Mesendoderm (in vitro differentiated cells): ENCODE measurements at regions not wholly inside any gene's neighbourhood (a gene's known extent, or its start where the extent isn't known, plus 50 kb on each side); places are given as distances from the start of the nearest gene placed in this dataset.

Experiments
- DNase-seq: peaks from one replicate; pipeline ENCODE4 v3.0.0; 2013
- H2AK5ac ChIP-seq: 2 replicates; pipeline ENCODE4 v1.6.1; 2013; ENCODE audit warnings: low read length, inconsistent platforms
- H2BK120ac ChIP-seq: 2 replicates; pipeline ENCODE4 v1.6.1; 2013; ENCODE audit warnings: low read depth, mild to moderate bottlenecking, low read length, moderate library complexity, mixed read lengths
- H2BK15ac ChIP-seq: replicated peaks from 2 replicates; pipeline ENCODE4 v1.6.1; 2013; ENCODE audit warnings: low read depth, mild to moderate bottlenecking, moderate library complexity
- H2BK5ac ChIP-seq: 2 replicates; pipeline ENCODE4 v1.6.1; 2013; ENCODE audit warnings: low read length, inconsistent platforms
- H3K18ac ChIP-seq: 2 replicates; pipeline ENCODE4 v1.6.1; 2013; ENCODE audit warnings: mild to moderate bottlenecking, low read length, mixed read lengths
- H3K23ac ChIP-seq: one replicate; pipeline ENCODE4 v1.6.1; 2013; ENCODE audit warnings: low read length
- H3K27ac ChIP-seq: 2 replicates; pipeline ENCODE4 v1.5.1; 2013; ENCODE audit warnings: low read depth, mild to moderate bottlenecking, inconsistent platforms, low read length, moderate library complexity
- H3K27me3 ChIP-seq: 2 replicates; pipeline ENCODE4 v1.6.1; 2013; ENCODE audit warnings: low read length, control low read depth, mild to moderate bottlenecking, inconsistent platforms; ENCODE audit not compliant: insufficient read depth, poor library complexity
- H3K36me3 ChIP-seq: 2 replicates; pipeline ENCODE4 v1.6.1; 2013; ENCODE audit warnings: low read length, inconsistent platforms; ENCODE audit not compliant: control insufficient read depth, insufficient read depth
- H3K4ac ChIP-seq: one replicate; pipeline ENCODE4 v1.6.1; 2013; ENCODE audit warnings: low read depth, mild to moderate bottlenecking, low read length, moderate library complexity
- H3K4me1 ChIP-seq: 2 replicates; pipeline ENCODE4 v1.6.1; 2013; ENCODE audit warnings: low read depth, low read length, inconsistent platforms; ENCODE audit not compliant: control insufficient read depth
- H3K4me2 ChIP-seq: 2 replicates; pipeline ENCODE4 v1.6.1; 2013; ENCODE audit warnings: low read length
- H3K4me3 ChIP-seq: 2 replicates; pipeline ENCODE4 v1.5.1; 2013; ENCODE audit warnings: mild to moderate bottlenecking, low read length
- H3K56ac ChIP-seq: one replicate; pipeline ENCODE4 v1.6.1; 2013; ENCODE audit warnings: low read length
- H3K79me1 ChIP-seq: 2 replicates; pipeline ENCODE4 v1.6.1; 2013; ENCODE audit warnings: low read length, inconsistent platforms
- H3K79me2 ChIP-seq: 2 replicates; pipeline ENCODE4 v1.6.1; 2013; ENCODE audit warnings: mild to moderate bottlenecking, low read length; ENCODE audit not compliant: control insufficient read depth, insufficient read depth
- H3K9ac ChIP-seq: 2 replicates; pipeline ENCODE4 v1.6.1; 2013; ENCODE audit warnings: low read length, inconsistent platforms
- H4K5ac ChIP-seq: one replicate; pipeline ENCODE4 v1.6.1; 2013; ENCODE audit warnings: low read length
- H4K8ac ChIP-seq: one replicate; pipeline ENCODE4 v1.6.1; 2013; ENCODE audit warnings: low read depth, mild to moderate bottlenecking, control low read depth, low read length, moderate library complexity
- WGBS: extraction: QIAGEN DNeasy Blood & Tissue Kit; methylation state at CpG from one replicate; pipeline ENCODE4 v1.1.7; 2013; ENCODE audit warnings: low lambda C conversion rate, missing lambda C conversion rate; ENCODE audit not compliant: insufficient coverage; ENCODE audit errors: extremely low coverage; 5-methylcytosine and 5-hydroxymethylcytosine counted together

GRCh38 chr5:125659316-125660023, 763.7 kb upstream of the GRAMD2B start:
- Histone ChIP-seq H2BK120ac (no peak overlapping the region), H3K4me1 (peaks cover 1% of the 10 kb centered on the region), H3K79me2 (no peaks in the 10 kb centered on the region), H4K8ac (no peak overlapping the region), H3K27ac (no peak overlapping the region), H3K27me3 (no peaks in the 10 kb centered on the region), H3K23ac (no peak overlapping the region), H3K56ac (no peak overlapping the region), H4K5ac (no peak overlapping the region), H2BK15ac (no peak overlapping the region), H3K79me1 (no peaks in the 10 kb centered on the region), H2BK5ac (no peak overlapping the region), H3K4me3 (no peak overlapping the region), H3K18ac (no peak overlapping the region), H2AK5ac (no peak overlapping the region), H3K9ac (no peak overlapping the region), H3K36me3 (no peaks in the 10 kb centered on the region), H3K4me2 (no peak overlapping the region), H3K4ac (no peak overlapping the region)
- peak; percentile 62 for DNase-seq
- no CpG with 5 or more reads among the region's 2 CpGs for WGBS

- Histone ChIP-seq H4K5ac (no peak overlapping the region), H3K36me3 (no peaks in the 10 kb centered on the region), H3K4ac (no peak overlapping the region), H3K4me2 (no peak overlapping the region), H2BK120ac (peak overlapping the region; percentile 61), H2BK15ac (peak overlapping the region; percentile 57), H3K79me1 (no peaks in the 10 kb centered on the region), H3K18ac (peak overlapping the region; percentile 44), H3K4me1 (peaks cover 1% of the 10 kb centered on the region), H3K79me2 (no peaks in the 10 kb centered on the region), H3K56ac (peak overlapping the region; percentile 36), H4K8ac (peak overlapping the region; percentile 40), H3K9ac (no peak overlapping the region), H3K27me3 (no peaks in the 10 kb centered on the region), H3K23ac (no peak overlapping the region), H2BK5ac (no peak overlapping the region), H3K4me3 (no peak overlapping the region), H2AK5ac (no peak overlapping the region), H3K27ac (no peak overlapping the region)
- DNase-seq: peak; percentile 50
- WGBS: no CpG with 5 or more reads among the region's 1 CpG
These were observed 762.8 kb upstream of the GRAMD2B start for GRCh38 chr5:125660231-125660895.

- no CpG with 5 or more reads among the region's 1 CpG for WGBS
These were observed 761.6 kb upstream of the GRAMD2B start for GRCh38 chr5:125661584-125661983.

GRCh38 chr5:125668884-125669283, 754.3 kb upstream of the GRAMD2B start:
- Histone ChIP-seq H3K9ac (no peak overlapping the region), H4K5ac (no peak overlapping the region), H3K56ac (peak overlapping the region; percentile 47), H3K4me1 (peaks cover 4% of the 10 kb centered on the region), H3K36me3 (no peaks in the 10 kb centered on the region), H3K4me2 (no peak overlapping the region), H3K79me2 (no peaks in the 10 kb centered on the region), H3K4ac (no peak overlapping the region), H3K18ac (no peak overlapping the region), H2AK5ac (no peak overlapping the region), H3K4me3 (no peak overlapping the region), H2BK5ac (no peak overlapping the region), H3K79me1 (no peaks in the 10 kb centered on the region), H2BK15ac (no peak overlapping the region), H3K23ac (no peak overlapping the region), H2BK120ac (no peak overlapping the region), H4K8ac (no peak overlapping the region), H3K27me3 (no peaks in the 10 kb centered on the region), H3K27ac (no peak overlapping the region)
- peak; percentile 99 for DNase-seq

More at GRCh38 chr5:125661584-125661983, 761.6 kb upstream of the GRAMD2B start:
- Histone ChIP-seq H3K18ac (no peak overlapping the region), H3K4me1 (peaks cover 1% of the 10 kb centered on the region), H3K27me3 (no peaks in the 10 kb centered on the region), H3K4me3 (no peak overlapping the region), H3K23ac (no peak overlapping the region), H3K4ac (no peak overlapping the region), H2BK15ac (no peak overlapping the region), H2AK5ac (no peak overlapping the region), H3K9ac (no peak overlapping the region), H3K56ac (no peak overlapping the region), H3K4me2 (no peak overlapping the region), H2BK120ac (no peak overlapping the region), H3K36me3 (no peaks in the 10 kb centered on the region), H2BK5ac (no peak overlapping the region), H3K79me1 (no peaks in the 10 kb centered on the region), H3K27ac (no peak overlapping the region), H3K79me2 (no peaks in the 10 kb centered on the region), H4K8ac (no peak overlapping the region), H4K5ac (no peak overlapping the region)
- DNase-seq: no peak

DNA sequence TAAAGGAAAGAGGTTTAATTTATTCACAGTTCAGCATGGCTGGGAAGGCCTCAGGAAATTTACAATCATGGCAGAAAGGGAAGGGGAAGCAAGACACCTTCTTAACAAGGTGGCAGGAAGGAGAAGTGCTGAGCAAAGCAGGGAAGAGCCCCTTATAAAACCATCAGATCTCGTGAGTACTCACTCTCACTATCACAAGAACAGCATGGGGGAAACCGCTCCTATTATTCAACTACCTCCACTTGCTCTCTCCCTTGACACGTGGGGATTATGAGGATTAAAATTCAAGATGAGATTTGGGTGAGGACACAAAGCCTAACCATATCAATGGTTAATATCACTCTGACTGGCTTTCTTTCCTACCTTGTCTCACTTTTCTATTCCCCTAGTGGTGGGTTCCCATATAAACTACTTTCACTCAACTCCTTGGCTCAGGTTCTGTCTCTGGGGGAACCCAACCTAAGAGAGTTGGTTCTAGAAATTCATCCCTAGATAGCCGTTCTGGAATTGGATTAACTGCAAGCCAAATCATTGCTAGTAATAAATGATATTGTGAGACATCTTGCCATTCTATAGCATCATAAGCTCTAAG, 749.8 kb upstream of the GRAMD2B start:
- H2BK15ac ChIP-seq: no peak overlapping the region
- H4K5ac ChIP-seq: no peak overlapping the region
- WGBS: no CpG with 5 or more reads among the region's 4 CpGs
- no peak overlapping the region for H3K4ac ChIP-seq
- no peak overlapping the region for H3K4me2 ChIP-seq
- H3K23ac ChIP-seq: no peak overlapping the region
- no peak overlapping the region for H2AK5ac ChIP-seq
- no peaks in the 10 kb centered on the region for H3K79me2 ChIP-seq
- H3K4me3 ChIP-seq: no peak overlapping the region
- H4K8ac ChIP-seq: no peak overlapping the region
- H2BK120ac ChIP-seq: no peak overlapping the region
- no peak overlapping the region for H3K9ac ChIP-seq
- peak; percentile 84 for DNase-seq
- H3K27ac ChIP-seq: no peak overlapping the region
- no peak overlapping the region for H3K56ac ChIP-seq
- H3K4me1 ChIP-seq: peaks cover 4% of the 10 kb centered on the region
- no peak overlapping the region for H3K18ac ChIP-seq
- H3K27me3 ChIP-seq: no peaks in the 10 kb centered on the region
- H2BK5ac ChIP-seq: no peak overlapping the region
- no peaks in the 10 kb centered on the region for H3K79me1 ChIP-seq
- no peaks in the 10 kb centered on the region for H3K36me3 ChIP-seq
